SK-N-SH (cell line): ENCODE measurements at regions not wholly inside any gene's neighbourhood (a gene's known extent, or its start where the extent isn't known, plus 50 kb on each side); places are given as distances from the start of the nearest gene placed in this dataset.

Experiments
- CTCF ChIA-PET: fragments of 300-600, 350-600 bp; formaldehyde crosslinking; extraction: SDS; loops from one replicate; lab custom pipeline; 2021; lab: Yijun Ruan, JAX
- POLR2A ChIA-PET: fragments of 350-600 bp; sonication (Branson Sonifier 250); formaldehyde crosslinking; extraction: SDS; loops from one replicate; lab custom pipeline; 2020; ENCODE audit warnings: antibody characterized with exemption, inconsistent platforms; lab: Yijun Ruan, JAX
- DNase-seq: peaks from one replicate; pipeline ENCODE4 v3.0.0; 2012
- H2AFZ ChIP-seq: fragments of 200-600 bp; sonication (generic); 2 replicates; pipeline ENCODE4 v1.8.1; 2016; ENCODE audit warnings: antibody characterized with exemption, mild to moderate bottlenecking, low read depth
- H3F3A ChIP-seq: fragments of 200-600 bp; sonication (generic); replicated peaks from 2 replicates; pipeline ENCODE3; 2016; ENCODE audit warnings: antibody characterized with exemption, mild to moderate bottlenecking; ENCODE audit not compliant: insufficient read depth
- H3K27ac ChIP-seq, 2 experiments: fragments of 200-500 bp in 1 of 2; fragments of 200-600 bp in 1 of 2; sonication (Bioruptor generic) in 1 of 2; sonication (generic), shearing (Covaris generic) in 1 of 2; 2 replicates each; pipeline versions ENCODE4 v1.5.1 to v1.6.1; 2014 to 2016; ENCODE audit warnings: low read depth in 2 of 2, inconsistent platforms in 1 of 2, low read length in 1 of 2, mild to moderate bottlenecking in 1 of 2, mixed read lengths in 1 of 2
- H3K27me3 ChIP-seq: fragments of 200-600 bp; sonication (generic), shearing (Covaris generic); 2 replicates; pipeline ENCODE4 v1.6.1; 2016; ENCODE audit warnings: mixed run types; ENCODE audit not compliant: insufficient read depth
- H3K36me3 ChIP-seq, 2 experiments: fragments of 200-500 bp in 1 of 2; fragments of 200-600 bp in 1 of 2; sonication (Bioruptor generic) in 1 of 2; sonication (generic) in 1 of 2; replicated peaks in 1 of 2; 2 replicates each; pipeline versions ENCODE3 to v1.5.1; 2014 to 2016; ENCODE audit warnings: low read length in 1 of 2, mild to moderate bottlenecking in 1 of 2; ENCODE audit not compliant: insufficient read depth in 2 of 2, control insufficient read depth in 1 of 2
- H3K4me1 ChIP-seq, 2 experiments: fragments of 200-500 bp in 1 of 2; fragments of 200-600 bp in 1 of 2; sonication (Bioruptor generic) in 1 of 2; sonication (generic), shearing (Covaris generic) in 1 of 2; 2 replicates each; pipeline versions ENCODE4 v1.5.1 to v1.6.1; 2014 to 2016; ENCODE audit warnings: low read depth in 1 of 2, low read length in 1 of 2, mixed run types in 1 of 2; ENCODE audit not compliant: insufficient read depth in 2 of 2, control insufficient read depth in 1 of 2
- H3K4me2 ChIP-seq: fragments of 200-600 bp; sonication (generic), shearing (Covaris generic); 2 replicates; pipeline ENCODE4 v1.6.1; 2017; ENCODE audit warnings: mixed run types
- H3K4me3 ChIP-seq, 2 experiments: fragments of 200-500 bp in 1 of 2; fragments of 200-600 bp in 1 of 2; sonication (Bioruptor generic) in 1 of 2; sonication (generic), shearing (Covaris generic) in 1 of 2; 2 replicates each; pipeline versions ENCODE4 v1.5.1 to v1.8.1; 2014 to 2016; ENCODE audit warnings: low read depth in 2 of 2, inconsistent platforms in 1 of 2, low read length in 1 of 2, mild to moderate bottlenecking in 1 of 2, mixed read lengths in 1 of 2, moderate library complexity in 1 of 2
- H3K79me2 ChIP-seq: fragments of 200-600 bp; sonication (generic); 2 replicates; pipeline ENCODE4 v1.8.1; 2017; ENCODE audit warnings: mild to moderate bottlenecking; ENCODE audit not compliant: insufficient read depth
- H3K9ac ChIP-seq: fragments of 200-600 bp; sonication (generic); 2 replicates; pipeline ENCODE4 v1.6.1; 2017; ENCODE audit warnings: mixed run types
- H3K9me2 ChIP-seq: fragments of 200-600 bp; sonication (generic); 2 replicates; pipeline ENCODE4 v1.6.1; 2017; ENCODE audit warnings: mixed run types
- H3K9me3 ChIP-seq: fragments of 200-600 bp; sonication (generic); 2 replicates; pipeline ENCODE4 v1.6.1; 2017; ENCODE audit warnings: mixed run types, mild to moderate bottlenecking, moderate library complexity
- H4K20me1 ChIP-seq: fragments of 200-600 bp; sonication (generic); 2 replicates; pipeline ENCODE4 v1.6.1; 2017; ENCODE audit warnings: mild to moderate bottlenecking, mixed run types; ENCODE audit not compliant: insufficient read depth
- CHD2 ChIP-seq: fragments of 150-350 bp; IDR thresholded peaks from 2 replicates; pipeline ENCODE4 v1.6.1; 2018; ENCODE audit warnings: low read length; ENCODE audit not compliant: partially characterized antibody
- ELF1 ChIP-seq: IDR thresholded peaks from 2 replicates; pipeline ENCODE4 v1.4.0; 2012
- EP300 ChIP-seq, 2 experiments: IDR thresholded peaks; 2 replicates each; pipeline versions ENCODE4 v1.4.0 to v1.6.1; 2012; ENCODE audit warnings: borderline replicate concordance in 1 of 2, low read depth in 1 of 2, low read length in 1 of 2
- EZH2phosphoT487 ChIP-seq: fragments of 200-600 bp; sonication (generic); IDR thresholded peaks from 2 replicates; pipeline ENCODE4 v1.6.1; 2017; ENCODE audit warnings: low read depth, mixed run types, mild to moderate bottlenecking, antibody characterized with exemption, moderate library complexity, borderline replicate concordance
- JUND ChIP-seq: IDR thresholded peaks from 2 replicates; pipeline ENCODE4 v1.4.0; 2012
- MXI1 ChIP-seq: IDR thresholded peaks from 2 replicates; pipeline ENCODE4 v1.6.1; 2012; ENCODE audit warnings: mild to moderate bottlenecking, low read depth, low read length, improper control_type of control experiment
- NFIC ChIP-seq: IDR thresholded peaks from 2 replicates; pipeline ENCODE4 v1.4.0; 2012; ENCODE audit warnings: borderline replicate concordance
- NRF1 ChIP-seq: IDR thresholded peaks from 2 replicates; pipeline ENCODE4 v1.6.1; 2012; ENCODE audit warnings: low read depth, mild to moderate bottlenecking, low read length
- RFX5 ChIP-seq: IDR thresholded peaks from 2 replicates; pipeline ENCODE4 v1.6.1; 2012; ENCODE audit warnings: mild to moderate bottlenecking, improper control_type of control experiment, low read length
- SIN3A ChIP-seq: IDR thresholded peaks from 2 replicates; pipeline ENCODE4 v1.6.1; 2012; ENCODE audit warnings: low read depth, mild to moderate bottlenecking, low read length, moderate library complexity, borderline replicate concordance
- TAF1 ChIP-seq: IDR thresholded peaks from 2 replicates; pipeline ENCODE4 v1.6.1; 2012; ENCODE audit warnings: low read depth, mild to moderate bottlenecking, low read length, moderate library complexity, borderline replicate concordance
- TEAD4 ChIP-seq: IDR thresholded peaks from 2 replicates; pipeline ENCODE4 v1.4.0; 2012; ENCODE audit warnings: mild to moderate bottlenecking, borderline replicate concordance; ENCODE audit not compliant: insufficient read depth
- YY1 ChIP-seq: IDR thresholded peaks from 2 replicates; pipeline ENCODE4 v1.4.0; 2012; ENCODE audit warnings: low read depth, mild to moderate bottlenecking
- WGBS: methylation state at CpG from one replicate; pipeline ENCODE4 v1.1.6; 2017; ENCODE audit warnings: low lambda C conversion rate; 5-methylcytosine and 5-hydroxymethylcytosine counted together
- TF ChIP-seq, protein P1 (sequence below): IDR thresholded peaks from 2 replicates; pipeline ENCODE4 v1.4.0; 2012; ENCODE audit warnings: low read depth
- TF ChIP-seq, protein P2 (sequence below): IDR thresholded peaks from 2 replicates; pipeline ENCODE4; 2012
- TF ChIP-seq, protein P3 (sequence below): IDR thresholded peaks from 2 replicates; pipeline ENCODE4 v1.4.0; 2012; ENCODE audit warnings: low read depth, borderline replicate concordance
- TF ChIP-seq, protein P4 (sequence below): fragments of 150-350 bp; IDR thresholded peaks from 2 replicates; pipeline ENCODE4 v1.6.1; 2017; ENCODE audit warnings: antibody characterized with exemption, low read length, low read depth, borderline replicate concordance

DNA sequence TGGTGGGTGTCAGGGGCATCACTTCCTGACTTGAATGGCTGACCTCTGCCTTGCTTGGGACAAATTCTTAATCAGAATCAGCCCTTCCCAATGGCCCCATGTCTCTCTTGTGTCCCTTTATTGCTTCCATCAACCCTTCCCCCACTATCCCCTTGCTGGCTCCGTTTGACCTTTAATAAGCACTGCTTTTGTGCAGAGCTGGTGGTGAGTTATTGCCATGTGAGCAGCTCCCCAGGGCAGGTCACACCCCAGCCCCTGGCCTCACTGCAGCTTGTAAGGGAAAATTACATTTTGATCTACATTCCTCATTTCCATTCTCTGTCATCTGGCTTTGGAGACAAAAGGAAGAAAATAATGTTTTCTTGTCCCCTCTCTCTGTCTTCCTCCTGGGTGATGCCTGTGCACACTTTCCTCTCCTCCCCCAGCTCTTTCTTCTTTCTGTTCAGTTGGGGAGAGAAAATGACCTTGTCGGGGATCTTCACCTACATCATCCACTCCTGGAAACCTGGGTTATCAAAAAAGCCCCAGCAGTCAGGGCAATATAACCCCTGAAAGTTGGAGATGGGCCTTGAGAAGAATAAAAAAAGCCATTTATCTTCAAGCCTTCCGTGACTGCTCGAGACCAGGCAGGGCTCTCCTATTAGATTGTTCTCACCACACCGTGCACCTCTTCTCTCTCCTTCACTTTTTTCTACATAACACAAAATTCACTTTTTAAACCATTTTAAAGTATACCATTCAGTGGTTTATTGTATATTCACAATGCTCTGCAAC, 100.4 kb upstream of the SRRM4 start:
- Histone ChIP-seq H3K4me3 (no peak overlapping the region), H3F3A (no peaks in the 10 kb centered on the region), H3K4me2 (no peak overlapping the region), H3K9me3 (no peaks in the 10 kb centered on the region), H3K9me2 (no peaks in the 10 kb centered on the region)
- TF ChIP-seq, protein P1, sequence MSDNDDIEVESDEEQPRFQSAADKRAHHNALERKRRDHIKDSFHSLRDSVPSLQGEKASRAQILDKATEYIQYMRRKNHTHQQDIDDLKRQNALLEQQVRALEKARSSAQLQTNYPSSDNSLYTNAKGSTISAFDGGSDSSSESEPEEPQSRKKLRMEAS: no peak
- TF ChIP-seq JUND: no peak
- TF ChIP-seq, all 33 proteins: peak for 0
- Histone ChIP-seq H3K27me3 (no peaks in the 10 kb centered on the region), H3K79me2 (no peaks in the 10 kb centered on the region), H4K20me1 (no peaks in the 10 kb centered on the region), H2AFZ (no peak overlapping the region), H3K9ac (no peak overlapping the region), H3K36me3 (no peaks in the 10 kb centered on the region), H3K27ac (no peak overlapping the region), H3K4me1 (no peaks in the 10 kb centered on the region)
- CTCF ChIA-PET: no interaction called here
- 21% methylated on average over 5 of the region's 5 CpGs for WGBS
- POLR2A ChIA-PET: no interaction called here
- no peak for DNase-seq

DNA sequence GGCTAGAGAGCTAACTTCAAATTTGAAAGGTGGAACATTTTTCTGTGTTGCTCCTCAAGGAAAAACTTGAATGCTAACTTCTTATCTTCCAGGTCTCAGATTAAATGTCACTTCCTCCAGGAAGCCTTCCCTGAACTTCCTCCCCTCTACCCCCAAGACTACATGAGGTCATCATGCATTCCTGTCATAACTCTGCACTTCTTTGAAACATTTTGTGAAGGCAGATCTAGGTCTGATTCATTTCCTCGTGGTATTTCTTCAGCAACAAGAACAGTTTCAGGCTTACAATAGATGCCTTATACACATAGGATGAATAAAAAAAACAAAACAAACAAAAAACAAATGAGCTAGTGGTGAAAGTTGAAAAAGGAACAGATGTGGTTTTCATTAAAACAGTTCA, 97.1 kb upstream of the SRRM4 start:
- H3K4me3 ChIP-seq: no peak overlapping the region
- no peaks in the 10 kb centered on the region for H3K4me1 ChIP-seq
- H3F3A ChIP-seq: no peaks in the 10 kb centered on the region
- H2AFZ ChIP-seq: no peak overlapping the region
- no peaks in the 10 kb centered on the region for H3K9me2 ChIP-seq
- H3K9ac ChIP-seq: no peak overlapping the region
- CTCF ChIA-PET: interaction anchor here (0.9 kb wide), 1 partner anchor 9 kb away, joined by 3 read pairs; no protein-coding TSS in a partner anchor
- POLR2A ChIA-PET: no interaction called here
- no peak overlapping the region for H3K27ac ChIP-seq
- H3K36me3 ChIP-seq: no peaks in the 10 kb centered on the region
- H3K27me3 ChIP-seq: no peaks in the 10 kb centered on the region
- H3K9me3 ChIP-seq: no peaks in the 10 kb centered on the region
- WGBS: 6% methylated on average over 1 of the region's 1 CpG
- H3K79me2 ChIP-seq: no peaks in the 10 kb centered on the region
- H3K4me2 ChIP-seq: no peak overlapping the region
- TF ChIP-seq, protein P2, sequence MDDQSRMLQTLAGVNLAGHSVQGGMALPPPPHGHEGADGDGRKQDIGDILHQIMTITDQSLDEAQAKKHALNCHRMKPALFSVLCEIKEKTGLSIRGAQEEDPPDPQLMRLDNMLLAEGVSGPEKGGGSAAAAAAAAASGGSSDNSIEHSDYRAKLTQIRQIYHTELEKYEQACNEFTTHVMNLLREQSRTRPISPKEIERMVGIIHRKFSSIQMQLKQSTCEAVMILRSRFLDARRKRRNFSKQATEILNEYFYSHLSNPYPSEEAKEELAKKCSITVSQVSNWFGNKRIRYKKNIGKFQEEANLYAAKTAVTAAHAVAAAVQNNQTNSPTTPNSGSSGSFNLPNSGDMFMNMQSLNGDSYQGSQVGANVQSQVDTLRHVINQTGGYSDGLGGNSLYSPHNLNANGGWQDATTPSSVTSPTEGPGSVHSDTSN: no peak
- TF ChIP-seq MXI1: no peak
- TF ChIP-seq NRF1: no peak
- TF ChIP-seq, all 33 proteins: peak for 0
- DNase-seq: no peak
- no peaks in the 10 kb centered on the region for H4K20me1 ChIP-seq

DNA sequence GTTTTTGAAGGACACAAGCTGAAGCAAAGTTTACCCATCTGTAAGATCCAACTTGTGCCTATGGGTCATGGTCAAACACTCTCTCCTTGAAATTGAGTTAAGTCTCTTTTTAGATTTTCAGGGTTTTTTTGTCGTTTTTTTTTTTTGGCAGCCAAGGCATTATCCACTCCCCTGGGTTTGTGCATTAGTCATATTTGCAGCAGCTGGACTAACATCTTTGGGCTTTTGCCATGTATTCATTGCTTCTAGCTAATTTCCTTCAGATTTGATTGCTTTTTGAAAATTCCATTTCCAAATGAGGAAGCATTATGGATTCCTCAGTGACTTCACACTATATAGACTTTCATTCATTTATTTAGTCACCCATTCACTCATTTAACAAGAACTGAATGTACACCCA, 80.3 kb upstream of the SRRM4 start:
- no peak overlapping the region for H3K4me2 ChIP-seq
- H4K20me1 ChIP-seq: no peaks in the 10 kb centered on the region
- ChIA-PET CTCF (no interaction called here), POLR2A (no interaction called here)
- H3K9me2 ChIP-seq: no peaks in the 10 kb centered on the region
- no peak for DNase-seq
- no peaks in the 10 kb centered on the region for H3K9me3 ChIP-seq
- H2AFZ ChIP-seq: no peak overlapping the region
- H3K36me3 ChIP-seq: no peaks in the 10 kb centered on the region
- no peak overlapping the region for H3K9ac ChIP-seq
- no peak overlapping the region for H3K4me3 ChIP-seq
- 3% methylated on average over 1 of the region's 1 CpG for WGBS
- H3K79me2 ChIP-seq: no peaks in the 10 kb centered on the region
- H3K27me3 ChIP-seq: no peaks in the 10 kb centered on the region
- no peaks in the 10 kb centered on the region for H3K4me1 ChIP-seq
- no peak overlapping the region for H3K27ac ChIP-seq
- no peaks in the 10 kb centered on the region for H3F3A ChIP-seq
- no peak for TF ChIP-seq MXI1
- TF ChIP-seq, protein P3, sequence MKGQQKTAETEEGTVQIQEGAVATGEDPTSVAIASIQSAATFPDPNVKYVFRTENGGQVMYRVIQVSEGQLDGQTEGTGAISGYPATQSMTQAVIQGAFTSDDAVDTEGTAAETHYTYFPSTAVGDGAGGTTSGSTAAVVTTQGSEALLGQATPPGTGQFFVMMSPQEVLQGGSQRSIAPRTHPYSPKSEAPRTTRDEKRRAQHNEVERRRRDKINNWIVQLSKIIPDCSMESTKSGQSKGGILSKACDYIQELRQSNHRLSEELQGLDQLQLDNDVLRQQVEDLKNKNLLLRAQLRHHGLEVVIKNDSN: no peak
- TF ChIP-seq NFIC: no peak
- TF ChIP-seq EZH2phosphoT487: no peak
- TF ChIP-seq YY1: no peak
- TF ChIP-seq, protein P4, sequence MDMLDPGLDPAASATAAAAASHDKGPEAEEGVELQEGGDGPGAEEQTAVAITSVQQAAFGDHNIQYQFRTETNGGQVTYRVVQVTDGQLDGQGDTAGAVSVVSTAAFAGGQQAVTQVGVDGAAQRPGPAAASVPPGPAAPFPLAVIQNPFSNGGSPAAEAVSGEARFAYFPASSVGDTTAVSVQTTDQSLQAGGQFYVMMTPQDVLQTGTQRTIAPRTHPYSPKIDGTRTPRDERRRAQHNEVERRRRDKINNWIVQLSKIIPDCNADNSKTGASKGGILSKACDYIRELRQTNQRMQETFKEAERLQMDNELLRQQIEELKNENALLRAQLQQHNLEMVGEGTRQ: no peak
- no peak for TF ChIP-seq EP300 (IDR thresholded peaks at IDR 0.05; ENCODE audit: borderline replicate concordance in 1 of 2, low read depth in 1 of 2, low read length in 1 of 2)
- TF ChIP-seq RFX5: no peak
- TF ChIP-seq, protein P2: no peak
- no peak for TF ChIP-seq ELF1
- no peak for TF ChIP-seq SIN3A
- TF ChIP-seq CHD2: no peak
- no peak for TF ChIP-seq TAF1
- TF ChIP-seq, protein P1: no peak
- TF ChIP-seq TEAD4: no peak
